Endodermal cell (in vitro differentiated cells): ENCODE measurements at regions not wholly inside any gene's neighbourhood (a gene's known extent, or its start where the extent isn't known, plus 50 kb on each side); places are given as distances from the start of the nearest gene placed in this dataset.
A peak's percentile ranks its signal among the peaks of the same experiment; 100 is the strongest.

Source experiments
- DNase-seq: peaks from one replicate; pipeline ENCODE4 v3.0.0-alpha.2; 2017
- H3K27ac ChIP-seq: 2 replicates; pipeline ENCODE4 v1.5.1; 2013; ENCODE audit warnings: mild to moderate bottlenecking, low read depth, low read length, moderate library complexity
- H3K27me3 ChIP-seq: 2 replicates; pipeline ENCODE4 v1.6.1; 2013; ENCODE audit warnings: mild to moderate bottlenecking, low read length, moderate library complexity; ENCODE audit not compliant: insufficient read depth, control insufficient read depth, poor library complexity, severe bottlenecking
- H3K36me3 ChIP-seq: 2 replicates; pipeline ENCODE4 v1.7.0; 2013; ENCODE audit warnings: mild to moderate bottlenecking, low read length, moderate library complexity; ENCODE audit not compliant: control insufficient read depth, insufficient read depth
- H3K4me1 ChIP-seq: one replicate; pipeline ENCODE4 v1.7.0; 2013; ENCODE audit warnings: low read length; ENCODE audit not compliant: control insufficient read depth, insufficient read depth
- H3K4me3 ChIP-seq: 2 replicates; pipeline ENCODE4 v1.5.1; 2013; ENCODE audit warnings: mild to moderate bottlenecking, low read length, moderate library complexity
- H3K9ac ChIP-seq: 2 replicates; pipeline ENCODE4 v1.6.1; 2013; ENCODE audit warnings: mild to moderate bottlenecking, low read length, moderate library complexity; ENCODE audit not compliant: poor library complexity, severe bottlenecking; ENCODE audit errors: extremely low read depth
- H3K9me3 ChIP-seq: 2 replicates; pipeline ENCODE4 v1.6.1; 2013; ENCODE audit warnings: mild to moderate bottlenecking, low read length, moderate library complexity; ENCODE audit not compliant: control insufficient read depth
- H3K27ac Mint-ChIP-seq: 2 replicates; pipeline ENCODE4 v1.8.0; 2020; ENCODE audit warnings: mixed read lengths
- H3K27me3 Mint-ChIP-seq: 2 replicates; pipeline ENCODE4 v1.8.0; 2021; ENCODE audit warnings: mild to moderate bottlenecking, mixed read lengths; ENCODE audit not compliant: insufficient read depth
- H3K36me3 Mint-ChIP-seq: 2 replicates; pipeline ENCODE4 v1.8.0; 2020; ENCODE audit warnings: low read depth, mixed read lengths
- H3K4me1 Mint-ChIP-seq: 2 replicates; pipeline ENCODE4 v1.8.0; 2020; ENCODE audit warnings: mixed read lengths
- H3K4me3 Mint-ChIP-seq: 2 replicates; pipeline ENCODE4 v1.8.0; 2020; ENCODE audit warnings: mild to moderate bottlenecking, moderate library complexity, mixed read lengths
- H3K9me3 Mint-ChIP-seq: 2 replicates; pipeline ENCODE4 v1.8.0; 2020; ENCODE audit warnings: mild to moderate bottlenecking, mixed read lengths
- CTCF ChIP-seq: fragments of 200-600 bp; sonication (generic); conservative IDR thresholded peaks from 2 replicates; pipeline ENCODE4 v1.5.0; 2021; ENCODE audit warnings: antibody characterized with exemption, mild to moderate bottlenecking
- whole genome bisulfite sequencing, 2 experiments: methylation state at CpG; one replicate each; pipeline versions ENCODE4 v1.1.5 to v1.1.7; 2013; ENCODE audit warnings: missing lambda C conversion rate in 2 of 2, mixed read lengths in 1 of 2; ENCODE audit not compliant: insufficient coverage in 1 of 2, insufficient read length in 1 of 2; 5-methylcytosine and 5-hydroxymethylcytosine counted together

- H3K9me3 ChIP-seq, result peaks cover 70% of the 10 kb centered on the region
- Mint-ChIP-seq H3K36me3 (peaks cover 30% of the 10 kb centered on the region), H3K4me1 (no peaks in the 10 kb centered on the region), H3K9me3 (peaks cover 52% of the 10 kb centered on the region), H3K4me3 (no peak overlapping the region), H3K27me3 (no peaks in the 10 kb centered on the region), H3K27ac (no peak overlapping the region)
- no peak overlapping the region for H3K27ac ChIP-seq
- peak overlapping the region; percentile 32 for H3K4me3 ChIP-seq
- no peak for TF ChIP-seq CTCF
- H3K36me3 ChIP-seq, result no peaks in the 10 kb centered on the region
- H3K9ac ChIP-seq, result no peak overlapping the region
- DNase-seq, result no peak
- H3K4me1 ChIP-seq, result no peaks in the 10 kb centered on the region
- no peaks in the 10 kb centered on the region for H3K27me3 ChIP-seq
These were observed 723.9 kb upstream of the PCDH20 start for GRCh38 chr13:62139597-62139996.

GRCh38 chr13:62137629-62138405 is 722.2 kb upstream of the PCDH20 start:
- no peak overlapping the region for H3K27ac Mint-ChIP-seq
- no peak for TF ChIP-seq CTCF
- 88 to 100% methylated on average over 1 to 2 of the region's 2 CpGs for WGBS, 2 experiments
- peak overlapping the region; percentile 60 for H3K4me3 ChIP-seq
- H3K36me3 ChIP-seq, result no peaks in the 10 kb centered on the region
- DNase-seq, result no peak
- no peaks in the 10 kb centered on the region for H3K27me3 Mint-ChIP-seq
- no peak overlapping the region for H3K4me3 Mint-ChIP-seq
- H3K4me1 ChIP-seq, result no peaks in the 10 kb centered on the region
- H3K9ac ChIP-seq, result no peak overlapping the region
- H3K4me1 Mint-ChIP-seq, result no peaks in the 10 kb centered on the region
- H3K36me3 Mint-ChIP-seq, result peaks cover 31% of the 10 kb centered on the region
- H3K27ac ChIP-seq, result no peak overlapping the region
- peaks cover 71% of the 10 kb centered on the region for H3K9me3 ChIP-seq
- no peaks in the 10 kb centered on the region for H3K27me3 ChIP-seq
- peaks cover 48% of the 10 kb centered on the region for H3K9me3 Mint-ChIP-seq

GRCh38 chr13:62131604-62132003 is 716.0 kb upstream of the PCDH20 start:
- Histone ChIP-seq H3K4me3 (peak overlapping the region; percentile 67), H3K36me3 (no peaks in the 10 kb centered on the region), H3K27ac (no peak overlapping the region), H3K27me3 (no peaks in the 10 kb centered on the region), H3K4me1 (peaks cover 5% of the 10 kb centered on the region), H3K9ac (no peak overlapping the region), H3K9me3 (peaks cover 29% of the 10 kb centered on the region)
- DNase-seq, result no peak
- Mint-ChIP-seq H3K27me3 (no peaks in the 10 kb centered on the region), H3K27ac (peak overlapping the region; percentile 91), H3K4me1 (peaks cover 19% of the 10 kb centered on the region), H3K4me3 (peak overlapping the region; percentile 31), H3K9me3 (peaks cover 36% of the 10 kb centered on the region), H3K36me3 (peaks cover 22% of the 10 kb centered on the region)
- TF ChIP-seq CTCF, result no peak
- 36 to 71% methylated on average over 1 of the region's 1 CpG for WGBS, 2 experiments
